ENCODE measurements at regions not wholly inside any gene's neighbourhood (a gene's known extent, or its start where the extent isn't known, plus 50 kb on each side); places are given as distances from the start of the nearest gene placed in this dataset.

- DNase-seq = no peak
- no peaks in the 10 kb centered on the region for H3K4me1 Mint-ChIP-seq
- H3K27me3 Mint-ChIP-seq = peaks cover 2% of the 10 kb centered on the region
- H3K9me3 Mint-ChIP-seq = no peaks in the 10 kb centered on the region
- CTCF ChIA-PET = no interaction called here
- no peak overlapping the region for H3K27ac Mint-ChIP-seq
- no peak for ATAC-seq (ENCODE audit: low read depth)
- intact Hi-C loops (cut with micrococcal nuclease) = no loop called here
- POLR2A ChIA-PET = no interaction called here
- H3K4me3 Mint-ChIP-seq = no peak overlapping the region
- no peaks in the 10 kb centered on the region for H3K36me3 Mint-ChIP-seq (ENCODE audit: low read depth)
- TF ChIP-seq CTCF (IDR thresholded peaks at IDR 0.05) = no peak
Observed at GRCh38 chr18:8468191-8468590, 141.0 kb upstream of the RAB12 start.

- Mint-ChIP-seq H3K4me1 (no peaks in the 10 kb centered on the region), H3K9me3 (no peaks in the 10 kb centered on the region), H3K4me3 (no peak overlapping the region), H3K27me3 (peaks cover 2% of the 10 kb centered on the region), H3K36me3 (ENCODE audit: low read depth) (no peaks in the 10 kb centered on the region), H3K27ac (no peak overlapping the region)
- CTCF ChIA-PET = no interaction called here
- TF ChIP-seq CTCF (IDR thresholded peaks at IDR 0.05) = no peak
- ATAC-seq (ENCODE audit: low read depth) = no peak
- POLR2A ChIA-PET = no interaction called here
- no peak for DNase-seq
- intact Hi-C loops (cut with micrococcal nuclease) = no loop called here
Observed at GRCh38 chr18:8468921-8469335, 140.3 kb upstream of the RAB12 start.

GRCh38 chr18:8469544-8470130 lies 139.6 kb upstream of the RAB12 start:
- ChIA-PET POLR2A (no interaction called here), CTCF (no interaction called here)
- Mint-ChIP-seq H3K27ac (no peak overlapping the region), H3K4me1 (no peaks in the 10 kb centered on the region), H3K4me3 (no peak overlapping the region), H3K9me3 (no peaks in the 10 kb centered on the region), H3K27me3 (peaks cover 2% of the 10 kb centered on the region), H3K36me3 (ENCODE audit: low read depth) (no peaks in the 10 kb centered on the region)
- intact Hi-C loops (cut with micrococcal nuclease) = no loop called here
- DNase-seq (no peak), ATAC-seq (ENCODE audit: low read depth) (no peak)
- no peak for TF ChIP-seq CTCF (IDR thresholded peaks at IDR 0.05)

GRCh38 chr18:8471372-8471771 lies 137.9 kb upstream of the RAB12 start:
- intact Hi-C loops (cut with micrococcal nuclease) = no loop called here
- no peaks in the 10 kb centered on the region for H3K9me3 Mint-ChIP-seq
- TF ChIP-seq CTCF (IDR thresholded peaks at IDR 0.05) = no peak

GRCh38 chr18:8474661-8475060 lies 134.6 kb upstream of the RAB12 start:
- Mint-ChIP-seq H3K27me3 (peaks cover 22% of the 10 kb centered on the region), H3K36me3 (ENCODE audit: low read depth) (no peaks in the 10 kb centered on the region), H3K9me3 (no peaks in the 10 kb centered on the region), H3K4me3 (no peak overlapping the region), H3K27ac (no peak overlapping the region), H3K4me1 (peaks cover 2% of the 10 kb centered on the region)
- TF ChIP-seq CTCF (IDR thresholded peaks at IDR 0.05) = no peak
- no peak for DNase-seq
- CTCF ChIA-PET = no interaction called here
- ATAC-seq (ENCODE audit: low read depth) = no peak
- intact Hi-C loops (cut with micrococcal nuclease) = no loop called here
- POLR2A ChIA-PET = no interaction called here

More at GRCh38 chr18:8471372-8471771, 137.9 kb upstream of the RAB12 start:
- DNase-seq (no peak), ATAC-seq (ENCODE audit: low read depth) (no peak)
- CTCF ChIA-PET = no interaction called here
- no peak overlapping the region for H3K27ac Mint-ChIP-seq
- H3K36me3 Mint-ChIP-seq (ENCODE audit: low read depth) = no peaks in the 10 kb centered on the region
- peaks cover 13% of the 10 kb centered on the region for H3K27me3 Mint-ChIP-seq
- POLR2A ChIA-PET = no interaction called here
- H3K4me1 Mint-ChIP-seq = no peaks in the 10 kb centered on the region
- H3K4me3 Mint-ChIP-seq = no peak overlapping the region

All from activated B cell treated with CpG ODN at 0.5 μM for 24 hours (primary cell).